ENCODE measurements at regions not wholly inside any gene's neighbourhood (a gene's known extent, or its start where the extent isn't known, plus 50 kb on each side); places are given as distances from the start of the nearest gene placed in this dataset.

DNA sequence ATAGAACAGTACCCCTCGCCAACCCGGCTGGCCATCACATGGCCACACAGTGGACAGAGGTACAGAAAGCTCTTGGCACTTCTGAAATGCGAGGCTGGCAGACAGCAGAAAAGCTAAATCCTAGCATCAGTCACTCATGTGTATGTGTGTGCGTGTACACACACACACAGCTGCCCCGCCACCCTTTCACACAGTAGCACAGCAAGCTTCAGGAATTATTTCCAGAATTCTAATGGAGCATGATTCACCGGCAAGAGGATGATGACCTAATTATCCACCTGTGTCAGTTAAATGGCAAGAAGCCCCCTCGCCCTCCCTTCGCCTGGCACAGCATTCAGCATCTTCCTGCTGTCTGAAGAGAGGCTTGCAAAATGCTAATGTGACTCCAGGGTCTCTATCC lies 336.0 kb downstream of the SHANK2 start (continued):
- no peak for TF ChIP-seq NR4A1 (CRISPR knock-in tag; IDR thresholded peaks at IDR 0.05)
- no peak for TF ChIP-seq NR4A1 (tag; IDR thresholded peaks at IDR 0.05)
- TF ChIP-seq JUNB (CRISPR knock-in tag; conservative IDR thresholded peaks at IDR 0.05), result no peak
- TF ChIP-seq FUS (optimal IDR thresholded peaks at IDR 0.05; ENCODE audit: low read depth, low read length), result no peak
- no peak for TF ChIP-seq HDAC6 (IDR thresholded peaks at IDR 0.05; ENCODE audit: low read depth, low read length)
- no peak for TF ChIP-seq ZNF347 (CRISPR knock-in tag; IDR thresholded peaks at IDR 0.05; ENCODE audit: low read depth)
- TF ChIP-seq PCBP1 (IDR thresholded peaks at IDR 0.05; ENCODE audit: low read depth, low read length, poor library complexity, severe bottlenecking), result no peak

DNA sequence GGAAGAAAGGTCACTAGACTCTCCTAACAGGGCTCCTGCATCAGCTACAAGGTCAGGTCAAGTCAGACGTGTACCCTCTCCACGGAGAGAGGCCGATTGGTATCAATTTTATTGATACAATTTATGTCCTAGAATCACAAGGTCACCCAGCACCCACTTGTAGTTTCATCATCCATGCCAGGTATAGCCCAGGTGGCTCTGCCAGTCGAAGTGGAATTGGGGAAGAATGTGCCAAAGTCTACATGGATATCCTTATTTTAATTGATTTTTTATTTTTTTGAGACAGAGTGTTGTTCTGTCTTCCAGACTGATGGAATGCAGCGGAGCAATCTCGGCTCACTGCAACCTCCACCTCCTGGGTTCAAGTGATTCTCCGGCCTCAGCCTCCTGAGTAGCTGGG lies 334.1 kb downstream of the SHANK2 start:
- no peaks in the 10 kb centered on the region for H3K9me1 ChIP-seq (ENCODE audit: control insufficient read depth, insufficient read depth, low read length)
- no peak overlapping the region for H3K27ac ChIP-seq (ENCODE audit: extremely low read depth, low read depth, low read length)
- no TSS peak for BruUV-seq (replicated peaks)
- no peak for FAIRE-seq
- ATAC-seq, result no peak
- ChIA-PET CTCF (ENCODE audit: low intra/inter-chr PET ratio) (interaction anchor here (0.6 kb wide), 1 partner anchor 330 kb away, joined by 4 read pairs; no protein-coding TSS in a partner anchor), POLR2A (interaction anchor here (0.7 kb wide), 1 partner anchor 418 kb away, joined by 3 read pairs; no protein-coding TSS in a partner anchor)
- in situ Hi-C loops (cut with MboI), result no loop called here
- WGBS (ENCODE audit: insufficient coverage, low coverage, missing lambda C conversion rate), result 0% methylated on average over 7 of the region's 7 CpGs
- peaks cover 0 to 26% of the 10 kb centered on the region in 2 experiments; a peak in 2 of 5 replicates for H3K27me3 ChIP-seq (ENCODE audit: control insufficient read depth in 2 of 2, insufficient read depth in 2 of 2, low read length in 2 of 2)
- H3K4me2 ChIP-seq (ENCODE audit: insufficient read depth, low read length), result no peak overlapping the region
- no peak overlapping the region for H3K9ac ChIP-seq (ENCODE audit: insufficient read depth in 1 of 2, low read depth in 2 of 2, low read length in 2 of 2)
- no peaks in the 10 kb centered on the region for H3K36me3 ChIP-seq (ENCODE audit: control insufficient read depth, insufficient read depth, low read length)
- H3K4me1 ChIP-seq (replicated peaks in 1 of 2; ENCODE audit: control insufficient read depth in 2 of 2, insufficient read depth in 2 of 2, low read length in 2 of 2), result no peaks in the 10 kb centered on the region
- no peak overlapping the region for H3K4me3 ChIP-seq
- H4K20me1 ChIP-seq (replicated peaks; ENCODE audit: control insufficient read depth, insufficient read depth, low read length), result no peaks in the 10 kb centered on the region
- 0 out of 2 replicates have a peak, but pooled peaks cover 1% of the 10 kb centered on the region for H3K9me3 ChIP-seq (replicated peaks; ENCODE audit: control insufficient read depth, insufficient read depth, low read depth, low read length)
- no peak for DNase-seq (ENCODE audit: extremely low read depth in 1 of 4, low spot score in 3 of 4)
- intact Hi-C loops (cut with micrococcal nuclease), result no loop called here
- no peak overlapping the region for H2AFZ ChIP-seq (ENCODE audit: low read depth, low read length)
- no peaks in the 10 kb centered on the region for H3K79me2 ChIP-seq (ENCODE audit: control insufficient read depth, insufficient read depth, low read length)
- TF ChIP-seq, protein P1, sequence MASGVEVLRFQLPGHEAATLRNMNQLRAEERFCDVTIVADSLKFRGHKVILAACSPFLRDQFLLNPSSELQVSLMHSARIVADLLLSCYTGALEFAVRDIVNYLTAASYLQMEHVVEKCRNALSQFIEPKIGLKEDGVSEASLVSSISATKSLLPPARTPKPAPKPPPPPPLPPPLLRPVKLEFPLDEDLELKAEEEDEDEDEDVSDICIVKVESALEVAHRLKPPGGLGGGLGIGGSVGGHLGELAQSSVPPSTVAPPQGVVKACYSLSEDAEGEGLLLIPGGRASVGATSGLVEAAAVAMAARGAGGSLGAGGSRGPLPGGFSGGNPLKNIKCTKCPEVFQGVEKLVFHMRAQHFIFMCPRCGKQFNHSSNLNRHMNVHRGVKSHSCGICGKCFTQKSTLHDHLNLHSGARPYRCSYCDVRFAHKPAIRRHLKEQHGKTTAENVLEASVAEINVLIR (CRISPR knock-in tag; IDR thresholded peaks at IDR 0.05), result no peak
- TF ChIP-seq L3MBTL2 (IDR thresholded peaks at IDR 0.05) (no peak), ZNF175 (CRISPR knock-in tag; IDR thresholded peaks at IDR 0.05; ENCODE audit: low read depth) (no peak), THRAP3 (IDR thresholded peaks at IDR 0.05; ENCODE audit: borderline replicate concordance) (no peak), CCNT2 (IDR thresholded peaks at IDR 0.05; ENCODE audit: borderline replicate concordance, extremely low read depth, insufficient read length, low read depth, low read length) (no peak), ZNF507 (tag; conservative IDR thresholded peaks at IDR 0.05) (no peak), CHD1 (IDR thresholded peaks at IDR 0.05; ENCODE audit: low read length) (no peak), BRF1 (IDR thresholded peaks at IDR 0.05; ENCODE audit: borderline replicate concordance, extremely low read depth, insufficient read length) (no peak), RBBP5 (IDR thresholded peaks at IDR 0.05; ENCODE audit: borderline replicate concordance, insufficient read depth, low read length, poor library complexity, severe bottlenecking) (no peak), FIP1L1 (IDR thresholded peaks at IDR 0.05; ENCODE audit: low read depth, low read length, poor library complexity, severe bottlenecking) (no peak)
- TF ChIP-seq, protein P2, sequence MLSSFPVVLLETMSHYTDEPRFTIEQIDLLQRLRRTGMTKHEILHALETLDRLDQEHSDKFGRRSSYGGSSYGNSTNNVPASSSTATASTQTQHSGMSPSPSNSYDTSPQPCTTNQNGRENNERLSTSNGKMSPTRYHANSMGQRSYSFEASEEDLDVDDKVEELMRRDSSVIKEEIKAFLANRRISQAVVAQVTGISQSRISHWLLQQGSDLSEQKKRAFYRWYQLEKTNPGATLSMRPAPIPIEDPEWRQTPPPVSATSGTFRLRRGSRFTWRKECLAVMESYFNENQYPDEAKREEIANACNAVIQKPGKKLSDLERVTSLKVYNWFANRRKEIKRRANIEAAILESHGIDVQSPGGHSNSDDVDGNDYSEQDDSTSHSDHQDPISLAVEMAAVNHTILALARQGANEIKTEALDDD (IDR thresholded peaks at IDR 0.05), result no peak
- TF ChIP-seq, protein P3, sequence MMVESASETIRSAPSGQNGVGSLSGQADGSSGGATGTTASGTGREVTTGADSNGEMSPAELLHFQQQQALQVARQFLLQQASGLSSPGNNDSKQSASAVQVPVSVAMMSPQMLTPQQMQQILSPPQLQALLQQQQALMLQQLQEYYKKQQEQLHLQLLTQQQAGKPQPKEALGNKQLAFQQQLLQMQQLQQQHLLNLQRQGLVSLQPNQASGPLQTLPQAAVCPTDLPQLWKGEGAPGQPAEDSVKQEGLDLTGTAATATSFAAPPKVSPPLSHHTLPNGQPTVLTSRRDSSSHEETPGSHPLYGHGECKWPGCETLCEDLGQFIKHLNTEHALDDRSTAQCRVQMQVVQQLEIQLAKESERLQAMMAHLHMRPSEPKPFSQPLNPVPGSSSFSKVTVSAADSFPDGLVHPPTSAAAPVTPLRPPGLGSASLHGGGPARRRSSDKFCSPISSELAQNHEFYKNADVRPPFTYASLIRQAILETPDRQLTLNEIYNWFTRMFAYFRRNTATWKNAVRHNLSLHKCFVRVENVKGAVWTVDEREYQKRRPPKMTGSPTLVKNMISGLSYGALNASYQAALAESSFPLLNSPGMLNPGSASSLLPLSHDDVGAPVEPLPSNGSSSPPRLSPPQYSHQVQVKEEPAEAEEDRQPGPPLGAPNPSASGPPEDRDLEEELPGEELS (CRISPR knock-in tag; IDR thresholded peaks at IDR 0.05; ENCODE audit: borderline replicate concordance), result no peak

Data from K562 (cell line).